GM18508 (cell line): ENCODE measurements at regions not wholly inside any gene's neighbourhood (a gene's known extent, or its start where the extent isn't known, plus 50 kb on each side); places are given as distances from the start of the nearest gene placed in this dataset.
"Not testable (repeated sequence)": the region's sequence is repeated elsewhere in the genome, so short reads cannot be mapped to it uniquely, and the experiment has no call there.

Experiments
- ATAC-seq: cut with Tn5 transposase; IDR thresholded peaks from one replicate; pipeline ENCODE4 v1.9.1; 2021; ENCODE audit warnings: moderate number of reproducible peaks; ENCODE audit not compliant: insufficient read depth, unreplicated experiment

DNA sequence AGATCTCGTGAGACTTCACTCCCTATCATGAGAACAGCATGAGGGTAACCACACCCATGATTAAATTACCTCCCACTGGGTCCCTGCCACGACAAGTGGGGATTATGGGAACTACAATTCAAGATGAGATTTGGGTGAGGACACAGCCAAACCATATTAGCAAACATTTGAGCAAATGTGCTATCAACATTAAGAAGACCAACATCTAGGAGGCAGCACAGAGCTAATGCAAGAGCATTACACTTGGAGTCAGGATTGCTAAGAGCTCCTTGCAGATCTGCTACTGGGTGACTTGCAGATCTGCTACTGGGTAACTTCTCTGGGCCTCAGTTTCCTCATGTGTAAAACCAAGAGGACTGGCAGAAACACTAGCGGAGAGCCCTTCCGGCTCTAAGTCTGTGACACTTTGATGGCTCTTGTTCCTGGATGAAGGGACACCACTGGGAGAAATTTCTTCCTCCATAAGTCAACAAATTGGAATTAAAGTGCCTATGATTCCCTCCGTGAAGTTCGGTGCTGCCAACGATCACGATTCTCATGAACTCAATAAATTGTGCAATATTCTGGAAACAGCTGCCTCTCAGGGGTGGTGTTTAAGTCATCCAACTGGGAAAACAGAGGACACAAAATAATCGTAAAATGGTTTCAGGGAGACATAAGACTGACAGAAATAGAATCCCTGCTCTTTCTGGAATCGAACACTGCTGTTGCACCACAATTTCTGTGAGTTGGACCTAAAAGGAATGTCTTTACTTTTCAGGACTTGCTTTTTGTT lies 115.8 kb upstream of the ITGB1 start:
- no peak for ATAC-seq

- ATAC-seq, result no peak
Measured at GRCh38 chr10:33071857-33072256, 113.8 kb upstream of the ITGB1 start.

DNA sequence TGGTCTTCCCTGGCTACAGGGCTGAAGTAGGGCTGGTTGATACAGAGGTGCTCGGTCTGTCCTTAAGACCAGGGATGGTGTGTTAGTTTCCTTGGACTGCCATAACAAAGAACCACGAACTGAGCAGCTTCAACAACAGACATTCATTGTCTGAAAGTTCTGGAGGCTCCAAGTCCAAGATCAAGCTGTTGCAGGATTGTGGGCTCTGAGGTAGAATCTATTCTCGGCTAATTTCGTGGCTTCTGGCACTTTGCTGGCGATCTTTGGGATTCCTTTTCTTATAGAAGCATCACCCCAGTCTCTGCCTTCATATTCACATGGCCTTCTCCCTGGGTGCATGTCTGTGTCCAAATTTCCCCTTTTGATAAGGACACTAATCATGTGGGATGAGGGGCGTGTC lies 112.1 kb upstream of the ITGB1 start:
- no peak for ATAC-seq

DNA sequence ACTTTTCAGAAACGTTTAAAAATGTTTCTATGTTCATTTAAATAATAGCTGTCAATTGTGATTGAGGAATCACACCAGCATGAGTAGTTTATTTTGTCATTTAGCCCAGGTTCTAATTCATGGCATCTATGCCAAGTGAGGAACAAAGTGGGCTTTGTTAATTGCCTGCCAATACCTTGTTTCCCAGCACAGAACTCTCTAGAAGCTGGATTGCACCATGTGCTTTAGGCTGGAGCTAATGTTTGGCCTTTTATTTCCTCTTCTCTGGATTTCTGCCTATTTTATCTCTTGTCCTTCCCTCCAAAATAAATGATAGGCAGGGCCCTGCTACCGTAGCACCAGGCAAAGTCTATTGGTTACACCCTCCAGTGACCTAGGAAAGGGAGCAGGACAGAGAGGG lies 109.9 kb upstream of the ITGB1 start:
- no peak for ATAC-seq

DNA sequence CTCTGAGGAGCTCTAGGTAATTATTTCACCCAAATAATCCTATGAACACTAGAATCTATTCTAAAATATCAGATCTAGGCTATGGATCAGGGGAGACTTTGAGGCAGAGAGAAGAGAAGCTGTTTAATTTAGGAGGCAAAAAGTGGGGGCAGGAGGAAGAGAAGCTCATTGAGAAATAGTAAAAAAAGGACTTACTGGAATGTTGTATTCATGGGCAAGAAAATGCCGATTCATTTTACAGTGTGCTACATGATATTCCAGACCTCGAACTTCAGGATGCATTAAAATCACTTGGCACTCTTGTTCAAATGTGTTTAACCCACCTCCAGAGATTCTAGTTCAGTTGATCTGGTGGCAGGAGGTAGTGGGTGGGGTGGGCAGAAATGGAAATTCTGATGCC lies 109.5 kb upstream of the ITGB1 start:
- ATAC-seq, result no peak

- ATAC-seq, result no peak
Measured at GRCh38 chr10:33066558-33067236, 108.7 kb upstream of the ITGB1 start.

- ATAC-seq, result no peak
Measured at GRCh38 chr10:33065111-33065510, 107.1 kb upstream of the ITGB1 start.

DNA sequence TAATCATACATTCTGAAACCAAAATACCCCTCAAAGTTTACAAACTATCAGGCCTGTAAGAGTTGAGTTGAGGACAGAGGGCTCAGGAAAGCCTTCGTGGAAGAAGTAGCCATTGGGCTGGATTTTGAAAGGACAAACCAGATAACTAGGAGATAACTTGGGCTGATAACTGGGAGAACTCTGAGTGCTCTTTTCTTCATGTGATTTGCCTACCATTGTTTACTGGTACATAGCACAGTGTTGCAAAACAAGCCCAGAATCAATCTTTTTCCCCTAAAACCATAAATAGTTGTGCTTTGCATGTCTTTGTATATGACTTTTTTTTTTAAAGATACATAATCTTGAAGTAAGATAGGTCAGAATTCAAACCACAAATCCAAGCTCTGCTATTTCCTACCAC lies 106.7 kb upstream of the ITGB1 start:
- ATAC-seq, result no peak

DNA sequence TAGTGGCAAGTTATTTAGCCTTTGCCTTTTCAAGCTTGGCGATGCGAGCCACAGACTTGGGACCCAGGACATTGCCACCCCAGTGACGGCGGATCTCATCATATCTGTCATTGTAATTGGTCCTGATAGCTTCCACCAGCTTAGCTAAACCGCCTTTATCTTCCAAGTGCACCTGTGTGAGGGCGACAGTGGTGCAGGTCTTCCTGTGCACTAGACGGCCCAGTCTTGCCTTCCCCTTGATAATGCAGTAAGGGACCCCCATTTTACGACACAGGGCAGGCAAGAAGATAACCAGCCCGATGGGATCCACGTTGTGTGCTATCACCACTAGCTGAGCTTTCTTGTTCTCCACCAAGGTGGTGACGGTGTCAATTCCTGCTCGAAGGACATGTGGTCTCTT lies 99.6 kb upstream of the ITGB1 start:
- ATAC-seq, result no peak

DNA sequence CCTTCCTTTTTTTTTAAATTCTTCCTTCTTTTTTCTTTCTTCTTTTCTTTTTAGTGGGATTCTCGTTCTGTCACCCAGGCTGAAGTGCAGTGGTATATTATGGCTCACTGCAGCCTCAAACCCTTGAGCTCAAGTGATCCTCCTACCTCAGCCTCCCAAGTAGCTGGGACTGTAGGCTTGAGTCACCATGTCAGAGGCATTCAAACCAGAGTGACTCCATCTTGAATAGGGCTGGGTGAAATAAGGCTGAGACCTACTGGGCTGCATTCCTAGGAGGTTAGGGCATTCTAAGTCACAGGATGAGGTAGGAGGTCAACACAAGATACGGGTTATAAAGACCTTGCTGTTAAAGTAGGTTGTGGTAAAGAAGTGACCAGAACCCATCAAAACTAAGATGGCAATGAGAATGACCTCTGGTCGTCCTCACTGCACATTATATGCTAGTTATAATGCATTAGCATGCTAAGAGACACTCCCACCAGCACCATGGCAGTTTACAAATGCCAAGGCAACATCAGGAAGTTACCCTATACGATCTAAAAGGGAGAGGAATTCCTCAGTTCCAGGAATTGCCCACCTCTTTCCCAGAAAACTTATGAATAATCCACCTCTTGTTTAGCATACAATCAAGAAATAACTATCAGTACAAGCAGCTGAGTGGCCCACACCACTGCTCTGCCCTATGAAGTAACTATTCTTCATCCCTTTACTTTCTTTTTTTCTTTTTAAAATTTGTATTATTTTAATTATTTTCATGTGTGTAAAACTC lies 99.0 kb upstream of the ITGB1 start:
- no peak for ATAC-seq

GRCh38 chr10:33055625-33056024 lies 97.6 kb upstream of the ITGB1 start:
- no peak for ATAC-seq

GRCh38 chr10:33052915-33053810 lies 95.1 kb upstream of the ITGB1 start:
- no peak for ATAC-seq

GRCh38 chr10:33052263-33052875 lies 94.3 kb upstream of the ITGB1 start:
- ATAC-seq, result no peak

GRCh38 chr10:33049963-33050920 lies 92.2 kb upstream of the ITGB1 start:
- not testable (repeated sequence) for ATAC-seq

DNA sequence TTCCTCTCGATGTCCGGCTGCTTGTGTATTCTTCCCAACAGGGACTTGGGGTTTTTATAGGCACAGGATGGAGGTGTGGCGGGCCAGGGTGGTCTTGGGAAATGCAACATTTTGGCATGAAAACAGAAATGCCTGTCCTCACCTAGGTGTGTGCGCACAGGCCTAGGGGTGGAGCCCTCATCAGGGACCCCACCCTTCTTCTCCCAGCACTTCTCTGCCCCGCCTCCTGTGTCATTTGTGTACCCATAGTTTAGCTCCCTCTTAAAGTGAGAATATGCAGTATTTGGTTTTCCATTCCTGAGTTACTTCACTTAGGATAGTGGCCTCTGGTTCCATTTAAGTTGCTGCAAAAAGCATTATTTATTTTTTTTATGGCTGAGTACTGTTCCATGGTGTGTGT lies 90.2 kb upstream of the ITGB1 start:
- no peak for ATAC-seq

DNA sequence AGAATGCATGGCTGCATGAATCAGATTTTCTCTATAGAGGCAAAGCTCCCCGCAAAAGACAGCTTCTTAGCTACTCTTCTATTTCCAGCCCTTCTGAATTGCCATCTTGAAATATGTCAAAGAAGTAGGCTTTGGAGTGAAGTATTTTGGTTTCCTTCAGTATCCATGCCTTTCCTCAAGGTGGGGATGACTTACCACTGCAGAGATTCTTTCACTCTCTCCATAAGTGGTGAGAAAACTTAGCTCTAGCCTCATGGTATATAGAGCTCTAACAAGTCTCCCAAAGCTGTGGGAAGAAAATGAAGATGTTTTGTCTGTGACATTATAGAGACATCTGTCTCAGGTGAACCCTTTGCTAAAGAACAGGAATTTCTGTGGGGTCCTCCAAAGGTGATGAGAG lies 89.6 kb upstream of the ITGB1 start:
- no peak for ATAC-seq

- no peak for ATAC-seq
Measured at GRCh38 chr10:33046792-33047191, 88.8 kb upstream of the ITGB1 start.

GRCh38 chr10:33045421-33045820 lies 87.4 kb upstream of the ITGB1 start:
- ATAC-seq, result no peak

DNA sequence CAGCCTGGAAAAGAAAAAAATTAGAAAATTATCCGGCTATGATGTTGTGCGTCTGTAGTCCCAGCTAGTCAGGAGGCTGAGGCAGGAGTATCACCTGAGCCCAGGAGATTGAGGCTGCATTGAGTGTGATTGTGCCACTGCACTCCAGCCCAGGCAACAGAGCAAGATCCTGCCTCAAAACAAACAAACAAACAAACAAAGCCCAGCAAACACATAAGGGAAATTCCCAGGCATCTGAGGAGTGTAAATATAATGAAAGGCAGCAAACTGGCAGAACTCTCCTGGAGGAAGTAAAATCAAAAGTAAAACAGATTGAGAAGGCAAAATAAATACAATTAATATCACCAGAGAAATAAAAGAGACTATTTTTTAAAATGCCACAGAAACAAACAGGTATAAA lies 84.5 kb upstream of the ITGB1 start:
- ATAC-seq, result no peak
